ENCODE measurements at regions not wholly inside any gene's neighbourhood (a gene's known extent, or its start where the extent isn't known, plus 50 kb on each side); places are given as distances from the start of the nearest gene placed in this dataset.

DNA sequence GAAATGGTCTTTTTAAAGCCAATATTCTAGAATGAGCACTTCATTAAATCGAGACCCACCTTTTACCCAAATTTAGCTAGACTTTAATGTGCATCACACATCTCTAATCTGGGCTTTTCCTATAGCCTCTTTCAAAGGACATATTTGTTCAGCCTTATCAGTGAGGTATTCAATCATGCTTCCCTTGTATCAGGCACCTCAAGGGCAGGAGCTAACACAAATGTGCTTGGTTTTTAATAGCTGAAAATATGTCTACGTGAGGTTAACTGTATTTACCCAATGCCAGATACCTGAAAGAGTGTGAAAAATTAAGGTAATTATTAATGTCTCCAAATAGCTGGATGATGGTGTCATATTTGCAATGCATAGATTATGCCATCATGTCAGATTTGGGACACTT lies 203.9 kb downstream of the SNX10 start:
- TF ChIP-seq, protein P1, sequence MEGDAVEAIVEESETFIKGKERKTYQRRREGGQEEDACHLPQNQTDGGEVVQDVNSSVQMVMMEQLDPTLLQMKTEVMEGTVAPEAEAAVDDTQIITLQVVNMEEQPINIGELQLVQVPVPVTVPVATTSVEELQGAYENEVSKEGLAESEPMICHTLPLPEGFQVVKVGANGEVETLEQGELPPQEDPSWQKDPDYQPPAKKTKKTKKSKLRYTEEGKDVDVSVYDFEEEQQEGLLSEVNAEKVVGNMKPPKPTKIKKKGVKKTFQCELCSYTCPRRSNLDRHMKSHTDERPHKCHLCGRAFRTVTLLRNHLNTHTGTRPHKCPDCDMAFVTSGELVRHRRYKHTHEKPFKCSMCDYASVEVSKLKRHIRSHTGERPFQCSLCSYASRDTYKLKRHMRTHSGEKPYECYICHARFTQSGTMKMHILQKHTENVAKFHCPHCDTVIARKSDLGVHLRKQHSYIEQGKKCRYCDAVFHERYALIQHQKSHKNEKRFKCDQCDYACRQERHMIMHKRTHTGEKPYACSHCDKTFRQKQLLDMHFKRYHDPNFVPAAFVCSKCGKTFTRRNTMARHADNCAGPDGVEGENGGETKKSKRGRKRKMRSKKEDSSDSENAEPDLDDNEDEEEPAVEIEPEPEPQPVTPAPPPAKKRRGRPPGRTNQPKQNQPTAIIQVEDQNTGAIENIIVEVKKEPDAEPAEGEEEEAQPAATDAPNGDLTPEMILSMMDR (conservative IDR thresholded peaks at IDR 0.05 in 1 of 2, IDR thresholded peaks at IDR 0.05 in 1 of 2; ENCODE audit: extremely low read depth in 1 of 2, insufficient read depth in 1 of 2, low read depth in 1 of 2, low read length in 2 of 2) = no peak
- TF ChIP-seq EZH2 (IDR thresholded peaks at IDR 0.05; ENCODE audit: borderline replicate concordance, low read length) = no peak
